Neural cell (in vitro differentiated cells): ENCODE measurements at regions not wholly inside any gene's neighbourhood (a gene's known extent, or its start where the extent isn't known, plus 50 kb on each side); places are given as distances from the start of the nearest gene placed in this dataset.

Experiments
- H2AFZ ChIP-seq: fragments of 200-600, 300-800 bp; sonication (generic), shearing (Covaris generic); 2 replicates; pipeline ENCODE4 v1.6.0; 2014; ENCODE audit warnings: low read depth, mild to moderate bottlenecking, antibody characterized with exemption, low read length, moderate library complexity
- H3F3A ChIP-seq: fragments of 200-600 bp; shearing (Covaris generic); 2 replicates; pipeline ENCODE4 v1.6.1; 2016; ENCODE audit warnings: mild to moderate bottlenecking, moderate library complexity, mixed read lengths, antibody characterized with exemption, low read length; ENCODE audit not compliant: insufficient read depth, poor library complexity, severe bottlenecking
- H3K27ac ChIP-seq: fragments of 200-600, 300-800 bp; sonication (generic), shearing (Covaris generic); 2 replicates; pipeline ENCODE4 v1.5.1; 2014; ENCODE audit warnings: mild to moderate bottlenecking, low read length, moderate library complexity
- H3K27me3 ChIP-seq: fragments of 300-800, 200-600 bp; sonication (generic), shearing (Covaris generic); 2 replicates; pipeline ENCODE4 v1.6.0; 2014; ENCODE audit warnings: mild to moderate bottlenecking, low read depth, low read length, moderate library complexity; ENCODE audit not compliant: insufficient read depth
- H3K36me3 ChIP-seq: fragments of 300-800, 200-600 bp; sonication (generic), shearing (Covaris generic); 2 replicates; pipeline ENCODE4 v1.5.1; 2014; ENCODE audit warnings: mild to moderate bottlenecking, antibody characterized with exemption, low read length, moderate library complexity; ENCODE audit not compliant: insufficient read depth
- H3K4me2 ChIP-seq: fragments of 300-800, 200-600 bp; sonication (generic), shearing (Covaris generic); 2 replicates; pipeline ENCODE4 v1.6.0; 2014; ENCODE audit warnings: mild to moderate bottlenecking, low read length
- H3K4me3 ChIP-seq: fragments of 300-800, 200-600 bp; sonication (generic), shearing (Covaris generic); 2 replicates; pipeline ENCODE4 v1.5.1; 2014; ENCODE audit warnings: mild to moderate bottlenecking, low read length, moderate library complexity
- H3K79me2 ChIP-seq: fragments of 200-600 bp; shearing (Covaris generic); replicated peaks from 2 replicates; pipeline ENCODE4 v1.6.0; 2014; ENCODE audit warnings: mild to moderate bottlenecking, low read length, moderate library complexity; ENCODE audit not compliant: insufficient read depth
- H3K9ac ChIP-seq: fragments of 300-800, 200-600 bp; sonication (generic), shearing (Covaris generic); 2 replicates; pipeline ENCODE4 v1.6.1; 2016; ENCODE audit warnings: mild to moderate bottlenecking, low read length, mixed read lengths
- H3K9me2 ChIP-seq: fragments of 200-600 bp; shearing (Covaris generic); 2 replicates; pipeline ENCODE4 v1.6.1; 2016; ENCODE audit warnings: mild to moderate bottlenecking, low read length, mixed read lengths; ENCODE audit not compliant: insufficient read depth
- H3K9me3 ChIP-seq: fragments of 200-600, 300-800 bp; sonication (generic), shearing (Covaris generic); 2 replicates; pipeline ENCODE4 v1.6.1; 2016; ENCODE audit warnings: mild to moderate bottlenecking, mixed run types, low read length, moderate library complexity, mixed read lengths
- H4K20me1 ChIP-seq: fragments of 200-600 bp; shearing (Covaris generic); 2 replicates; pipeline ENCODE4 v1.6.1; 2016; ENCODE audit warnings: mild to moderate bottlenecking, mixed run types; ENCODE audit not compliant: insufficient read depth
- EP300 ChIP-seq: fragments of 450-650 bp; conservative IDR thresholded peaks from 2 replicates; pipeline ENCODE4 v1.6.1; 2014; ENCODE audit warnings: antibody characterized with exemption, mild to moderate bottlenecking, moderate library complexity; ENCODE audit not compliant: poor library complexity, severe bottlenecking
- EZH2 ChIP-seq: fragments of 200-600, 300-800 bp; shearing (Covaris generic), sonication (generic); IDR thresholded peaks from 2 replicates; pipeline ENCODE4 v1.6.1; 2014; ENCODE audit warnings: antibody characterized with exemption, low read length, borderline replicate concordance, mild to moderate bottlenecking; ENCODE audit not compliant: insufficient read depth, poor library complexity, severe bottlenecking
- MXI1 ChIP-seq: fragments of 450-650 bp; conservative IDR thresholded peaks from 2 replicates; pipeline ENCODE4 v1.6.1; 2014; ENCODE audit warnings: antibody characterized with exemption, mild to moderate bottlenecking; ENCODE audit not compliant: poor library complexity, severe bottlenecking
- POLR2AphosphoS5 ChIP-seq: IDR thresholded peaks from 2 replicates; pipeline ENCODE4 v1.6.1; 2012
- RAD21 ChIP-seq: fragments of 450-650 bp; conservative IDR thresholded peaks from 2 replicates; pipeline ENCODE4 v1.6.1; 2014; ENCODE audit warnings: antibody characterized with exemption, mild to moderate bottlenecking, moderate library complexity
- SMC3 ChIP-seq: fragments of 450-650 bp; conservative IDR thresholded peaks from 2 replicates; pipeline ENCODE4 v1.6.1; 2014; ENCODE audit warnings: antibody characterized with exemption, mild to moderate bottlenecking, moderate library complexity; ENCODE audit not compliant: poor library complexity
- TAF1 ChIP-seq: IDR thresholded peaks from 2 replicates; pipeline ENCODE4 v1.6.1; 2012; ENCODE audit warnings: low read depth
- TF ChIP-seq, protein P1 (sequence below): IDR thresholded peaks from 2 replicates; pipeline ENCODE4 v1.6.1; 2012; ENCODE audit warnings: borderline replicate concordance
- TF ChIP-seq, protein P2 (sequence below): fragments of 450-650 bp; IDR thresholded peaks from 2 replicates; pipeline ENCODE4 v1.5.1; 2014; ENCODE audit warnings: antibody characterized with exemption, mild to moderate bottlenecking, moderate library complexity; ENCODE audit not compliant: poor library complexity, severe bottlenecking

DNA sequence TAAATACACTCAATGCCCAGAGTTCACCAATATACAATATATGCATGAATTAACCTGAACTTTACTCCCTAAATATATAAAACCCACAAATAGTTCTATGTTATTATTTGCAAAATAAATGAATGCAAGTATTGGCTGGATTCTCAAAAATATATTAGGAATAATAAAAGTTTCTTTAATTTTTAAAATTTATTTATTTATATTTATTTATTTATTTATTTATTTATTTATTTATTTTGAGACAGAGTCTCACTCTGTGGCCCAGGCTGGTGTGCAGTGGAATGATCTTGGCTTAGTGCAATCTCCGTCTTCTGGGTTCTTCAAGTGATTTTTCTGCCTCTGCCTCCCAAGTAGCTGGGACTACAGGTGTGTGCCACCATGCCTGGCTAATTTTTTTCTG, 88.7 kb upstream of the TMEFF2 start:
- Histone ChIP-seq H3K4me3 (no peak overlapping the region), H4K20me1 (no peaks in the 10 kb centered on the region), H3K36me3 (no peaks in the 10 kb centered on the region), H3K9me3 (no peaks in the 10 kb centered on the region), H3K27ac (no peak overlapping the region), H2AFZ (no peak overlapping the region), H3K27me3 (no peaks in the 10 kb centered on the region), H3K9me2 (no peaks in the 10 kb centered on the region), H3K79me2 (no peaks in the 10 kb centered on the region), H3F3A (no peaks in the 10 kb centered on the region), H3K9ac (no peak overlapping the region), H3K4me2 (no peak overlapping the region)
- no peak for TF ChIP-seq SMC3
- TF ChIP-seq EZH2: no peak
- TF ChIP-seq MXI1: no peak
- no peak for TF ChIP-seq POLR2AphosphoS5
- TF ChIP-seq, protein P1, sequence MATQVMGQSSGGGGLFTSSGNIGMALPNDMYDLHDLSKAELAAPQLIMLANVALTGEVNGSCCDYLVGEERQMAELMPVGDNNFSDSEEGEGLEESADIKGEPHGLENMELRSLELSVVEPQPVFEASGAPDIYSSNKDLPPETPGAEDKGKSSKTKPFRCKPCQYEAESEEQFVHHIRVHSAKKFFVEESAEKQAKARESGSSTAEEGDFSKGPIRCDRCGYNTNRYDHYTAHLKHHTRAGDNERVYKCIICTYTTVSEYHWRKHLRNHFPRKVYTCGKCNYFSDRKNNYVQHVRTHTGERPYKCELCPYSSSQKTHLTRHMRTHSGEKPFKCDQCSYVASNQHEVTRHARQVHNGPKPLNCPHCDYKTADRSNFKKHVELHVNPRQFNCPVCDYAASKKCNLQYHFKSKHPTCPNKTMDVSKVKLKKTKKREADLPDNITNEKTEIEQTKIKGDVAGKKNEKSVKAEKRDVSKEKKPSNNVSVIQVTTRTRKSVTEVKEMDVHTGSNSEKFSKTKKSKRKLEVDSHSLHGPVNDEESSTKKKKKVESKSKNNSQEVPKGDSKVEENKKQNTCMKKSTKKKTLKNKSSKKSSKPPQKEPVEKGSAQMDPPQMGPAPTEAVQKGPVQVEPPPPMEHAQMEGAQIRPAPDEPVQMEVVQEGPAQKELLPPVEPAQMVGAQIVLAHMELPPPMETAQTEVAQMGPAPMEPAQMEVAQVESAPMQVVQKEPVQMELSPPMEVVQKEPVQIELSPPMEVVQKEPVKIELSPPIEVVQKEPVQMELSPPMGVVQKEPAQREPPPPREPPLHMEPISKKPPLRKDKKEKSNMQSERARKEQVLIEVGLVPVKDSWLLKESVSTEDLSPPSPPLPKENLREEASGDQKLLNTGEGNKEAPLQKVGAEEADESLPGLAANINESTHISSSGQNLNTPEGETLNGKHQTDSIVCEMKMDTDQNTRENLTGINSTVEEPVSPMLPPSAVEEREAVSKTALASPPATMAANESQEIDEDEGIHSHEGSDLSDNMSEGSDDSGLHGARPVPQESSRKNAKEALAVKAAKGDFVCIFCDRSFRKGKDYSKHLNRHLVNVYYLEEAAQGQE: no peak
- TF ChIP-seq, protein P2, sequence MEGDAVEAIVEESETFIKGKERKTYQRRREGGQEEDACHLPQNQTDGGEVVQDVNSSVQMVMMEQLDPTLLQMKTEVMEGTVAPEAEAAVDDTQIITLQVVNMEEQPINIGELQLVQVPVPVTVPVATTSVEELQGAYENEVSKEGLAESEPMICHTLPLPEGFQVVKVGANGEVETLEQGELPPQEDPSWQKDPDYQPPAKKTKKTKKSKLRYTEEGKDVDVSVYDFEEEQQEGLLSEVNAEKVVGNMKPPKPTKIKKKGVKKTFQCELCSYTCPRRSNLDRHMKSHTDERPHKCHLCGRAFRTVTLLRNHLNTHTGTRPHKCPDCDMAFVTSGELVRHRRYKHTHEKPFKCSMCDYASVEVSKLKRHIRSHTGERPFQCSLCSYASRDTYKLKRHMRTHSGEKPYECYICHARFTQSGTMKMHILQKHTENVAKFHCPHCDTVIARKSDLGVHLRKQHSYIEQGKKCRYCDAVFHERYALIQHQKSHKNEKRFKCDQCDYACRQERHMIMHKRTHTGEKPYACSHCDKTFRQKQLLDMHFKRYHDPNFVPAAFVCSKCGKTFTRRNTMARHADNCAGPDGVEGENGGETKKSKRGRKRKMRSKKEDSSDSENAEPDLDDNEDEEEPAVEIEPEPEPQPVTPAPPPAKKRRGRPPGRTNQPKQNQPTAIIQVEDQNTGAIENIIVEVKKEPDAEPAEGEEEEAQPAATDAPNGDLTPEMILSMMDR: no peak
- TF ChIP-seq EP300: no peak
- TF ChIP-seq TAF1: no peak
- no peak for TF ChIP-seq RAD21

DNA sequence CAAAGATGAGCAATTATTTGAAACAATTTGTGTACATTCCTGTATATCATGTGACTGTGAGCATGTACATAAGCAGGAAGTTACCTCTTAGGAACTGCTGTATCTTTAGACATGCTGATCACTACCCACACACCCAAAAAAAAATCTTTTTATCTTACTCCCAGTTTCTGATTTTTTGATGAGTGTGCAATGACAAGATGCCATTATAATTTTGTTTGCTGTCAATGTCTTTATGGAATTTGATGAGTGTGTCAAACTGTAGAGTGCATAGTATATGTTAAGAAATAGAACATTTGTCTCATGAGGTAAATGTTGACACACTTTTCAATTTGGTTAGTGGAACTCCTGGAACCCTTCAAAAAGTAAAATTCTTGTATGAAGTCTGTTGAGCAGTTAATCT, 84.0 kb upstream of the TMEFF2 start:
- Histone ChIP-seq H3K27ac (no peak overlapping the region), H3K9ac (no peak overlapping the region), H3K36me3 (no peaks in the 10 kb centered on the region), H3F3A (no peaks in the 10 kb centered on the region), H2AFZ (no peak overlapping the region), H3K9me3 (no peaks in the 10 kb centered on the region), H3K9me2 (no peaks in the 10 kb centered on the region), H3K4me3 (no peak overlapping the region), H3K79me2 (no peaks in the 10 kb centered on the region), H4K20me1 (no peaks in the 10 kb centered on the region), H3K27me3 (no peaks in the 10 kb centered on the region), H3K4me2 (no peak overlapping the region)
- no peak for TF ChIP-seq POLR2AphosphoS5
- TF ChIP-seq, protein P1: no peak
- TF ChIP-seq RAD21: no peak
- no peak for TF ChIP-seq TAF1
- TF ChIP-seq SMC3: no peak
- TF ChIP-seq EP300: no peak
- TF ChIP-seq MXI1: no peak
- no peak for TF ChIP-seq EZH2
- TF ChIP-seq, protein P2: no peak
